ENCODE measurements at regions not wholly inside any gene's neighbourhood (a gene's known extent, or its start where the extent isn't known, plus 50 kb on each side); places are given as distances from the start of the nearest gene placed in this dataset.

DNA sequence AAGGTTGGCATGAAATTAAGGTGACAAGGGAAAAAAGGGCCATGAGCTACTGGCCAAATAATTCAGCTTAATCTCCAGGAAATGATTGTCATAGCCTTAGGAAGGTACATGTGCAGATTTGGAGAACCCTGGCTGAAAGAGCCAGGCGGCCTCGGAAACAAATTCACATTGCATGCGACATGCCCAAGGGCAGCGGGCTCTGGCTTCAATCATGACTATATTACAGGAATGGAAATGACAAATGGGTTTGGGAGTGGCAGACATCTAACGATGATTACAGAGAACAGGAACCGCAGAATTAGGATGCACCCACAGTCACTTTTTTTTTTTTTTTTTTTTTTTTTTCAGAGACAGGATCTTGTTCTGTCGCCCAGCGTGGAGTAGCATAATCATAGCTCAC lies 112.4 kb upstream of the SALL4 start:
- DNase-seq (ENCODE audit: low read depth, low spot score) = no peak
- ChIA-PET CTCF (interaction anchor here (1.3 kb wide), 1 partner anchor 21 kb away, joined by 3 read pairs; no protein-coding TSS in a partner anchor), POLR2A (no interaction called here)
- TF ChIP-seq, protein P1, sequence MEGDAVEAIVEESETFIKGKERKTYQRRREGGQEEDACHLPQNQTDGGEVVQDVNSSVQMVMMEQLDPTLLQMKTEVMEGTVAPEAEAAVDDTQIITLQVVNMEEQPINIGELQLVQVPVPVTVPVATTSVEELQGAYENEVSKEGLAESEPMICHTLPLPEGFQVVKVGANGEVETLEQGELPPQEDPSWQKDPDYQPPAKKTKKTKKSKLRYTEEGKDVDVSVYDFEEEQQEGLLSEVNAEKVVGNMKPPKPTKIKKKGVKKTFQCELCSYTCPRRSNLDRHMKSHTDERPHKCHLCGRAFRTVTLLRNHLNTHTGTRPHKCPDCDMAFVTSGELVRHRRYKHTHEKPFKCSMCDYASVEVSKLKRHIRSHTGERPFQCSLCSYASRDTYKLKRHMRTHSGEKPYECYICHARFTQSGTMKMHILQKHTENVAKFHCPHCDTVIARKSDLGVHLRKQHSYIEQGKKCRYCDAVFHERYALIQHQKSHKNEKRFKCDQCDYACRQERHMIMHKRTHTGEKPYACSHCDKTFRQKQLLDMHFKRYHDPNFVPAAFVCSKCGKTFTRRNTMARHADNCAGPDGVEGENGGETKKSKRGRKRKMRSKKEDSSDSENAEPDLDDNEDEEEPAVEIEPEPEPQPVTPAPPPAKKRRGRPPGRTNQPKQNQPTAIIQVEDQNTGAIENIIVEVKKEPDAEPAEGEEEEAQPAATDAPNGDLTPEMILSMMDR (IDR thresholded peaks at IDR 0.05; ENCODE audit: insufficient read depth, low read length, missing control alignments) = no peak
- no peak overlapping the region for H3K4me3 ChIP-seq (ENCODE audit: low read depth, low read length)

DNA sequence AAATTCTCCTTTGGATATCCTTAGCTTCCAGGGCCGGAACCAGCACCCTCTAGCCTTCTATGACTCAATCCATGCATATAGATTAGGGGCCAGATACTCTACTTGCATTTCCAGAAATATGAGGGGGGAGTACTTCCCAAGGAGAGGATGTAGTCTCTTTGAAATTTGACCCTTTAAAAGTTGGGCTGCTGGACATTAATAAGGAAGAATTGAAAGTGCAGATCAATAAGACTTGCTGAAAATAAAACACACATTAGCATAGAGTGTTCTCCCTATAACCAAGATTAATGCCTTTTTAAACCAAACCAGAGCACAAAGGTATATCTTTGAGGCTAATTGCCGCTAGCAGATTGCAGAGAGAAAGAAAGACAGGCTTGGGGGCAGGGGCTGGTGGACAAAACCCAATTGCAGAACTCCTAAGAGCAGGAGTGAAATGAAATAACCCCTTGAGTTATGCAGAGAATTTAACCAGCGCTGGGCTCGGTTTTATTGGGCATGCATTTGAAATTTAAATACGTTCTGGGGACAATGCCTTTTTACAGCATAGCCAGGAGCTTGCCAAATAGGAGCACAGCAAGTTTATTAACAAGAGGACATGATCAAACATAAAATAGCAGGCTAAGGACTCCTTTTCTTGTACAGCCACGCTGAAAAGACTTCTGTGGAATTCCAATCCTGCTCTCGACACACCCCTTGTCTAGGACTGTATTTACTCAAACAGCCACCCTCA lies 108.2 kb upstream of the SALL4 start:
- TF ChIP-seq, protein P1 (IDR thresholded peaks at IDR 0.05; ENCODE audit: insufficient read depth, low read length, missing control alignments) = no peak
- H3K4me3 ChIP-seq (ENCODE audit: low read depth, low read length) = no peak overlapping the region
- ChIA-PET POLR2A (no interaction called here), CTCF (no interaction called here)
- DNase-seq (ENCODE audit: low read depth, low spot score) = no peak

DNA sequence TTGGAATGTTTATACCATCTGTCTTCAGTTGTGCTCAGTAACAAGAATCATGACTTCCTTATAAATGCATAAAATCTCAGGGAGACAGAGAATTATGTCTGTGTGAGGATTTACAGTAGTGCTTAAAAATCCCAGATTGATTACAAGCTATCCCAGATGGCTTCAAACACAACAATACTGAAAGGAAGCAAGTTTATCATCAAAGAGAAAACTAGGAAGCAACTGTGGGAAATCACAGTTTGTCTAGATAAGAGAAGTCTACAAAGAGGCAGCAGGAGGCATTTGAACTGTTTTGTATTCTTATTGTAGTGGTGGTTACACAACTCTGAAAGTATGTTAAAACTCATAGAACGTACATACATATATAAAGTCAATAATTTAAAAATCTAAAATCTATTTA lies 104.4 kb upstream of the SALL4 start:
- no peak overlapping the region for H3K4me3 ChIP-seq (ENCODE audit: low read depth, low read length)
- CTCF ChIA-PET = no interaction called here
- no peak for DNase-seq (ENCODE audit: low read depth, low spot score)
- POLR2A ChIA-PET = interaction anchor here (0.6 kb wide), 1 partner anchor 318 kb away, joined by 3 read pairs; no protein-coding TSS in a partner anchor
- TF ChIP-seq, protein P1 (IDR thresholded peaks at IDR 0.05; ENCODE audit: insufficient read depth, low read length, missing control alignments) = no peak

DNA sequence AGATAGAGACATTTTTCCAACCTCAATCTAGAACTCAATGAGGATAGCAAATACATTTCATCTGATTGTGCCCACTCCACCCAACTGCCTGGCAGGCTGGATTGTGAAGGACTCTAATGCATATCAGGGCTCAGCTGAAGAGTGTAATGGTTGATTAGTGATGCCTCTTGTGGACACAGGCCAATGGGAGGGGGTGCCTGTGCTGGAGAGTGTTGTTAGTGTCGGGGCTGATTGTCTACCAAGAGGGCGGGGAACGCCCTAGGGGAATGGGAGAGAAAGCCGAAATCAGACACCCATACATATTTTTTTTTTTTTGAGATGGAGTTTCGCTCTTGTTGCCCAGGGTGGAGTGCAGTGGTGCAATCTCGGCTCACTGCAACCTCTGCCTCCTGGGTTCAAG lies 103.7 kb upstream of the SALL4 start:
- H3K4me3 ChIP-seq (ENCODE audit: low read depth, low read length) = no peak overlapping the region
- ChIA-PET CTCF (interaction anchor here (1.2 kb wide), 1 partner anchor 107 kb away, joined by 3 read pairs; no protein-coding TSS in a partner anchor), POLR2A (interaction anchor here (0.6 kb wide), 1 partner anchor 318 kb away, joined by 3 read pairs; no protein-coding TSS in a partner anchor)
- TF ChIP-seq, protein P1 (IDR thresholded peaks at IDR 0.05; ENCODE audit: insufficient read depth, low read length, missing control alignments) = no peak
- DNase-seq (ENCODE audit: low read depth, low spot score) = no peak

DNA sequence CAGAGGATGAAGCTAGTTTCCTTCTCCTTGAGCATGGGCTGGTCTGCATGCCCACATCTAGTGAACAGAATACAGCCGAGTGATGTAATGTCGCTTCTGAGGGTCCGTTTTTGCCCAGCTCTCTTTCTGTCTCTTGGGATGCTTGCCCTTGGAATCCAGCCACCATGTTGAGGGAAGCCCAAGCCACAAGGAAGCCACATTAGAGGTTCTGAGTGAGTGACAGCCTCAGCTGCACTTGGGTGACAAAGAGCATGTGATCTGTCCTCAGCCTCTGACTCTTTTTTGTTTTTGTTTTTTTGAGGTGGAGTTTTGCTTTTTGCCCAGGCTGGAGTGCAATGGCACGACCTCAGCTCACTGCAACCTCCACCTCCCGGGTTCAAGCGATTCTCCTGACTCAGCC lies 100.6 kb upstream of the SALL4 start:
- TF ChIP-seq, protein P1 (IDR thresholded peaks at IDR 0.05; ENCODE audit: insufficient read depth, low read length, missing control alignments) = no peak
- POLR2A ChIA-PET = no interaction called here
- no peak for DNase-seq (ENCODE audit: low read depth, low spot score)
- CTCF ChIA-PET = interaction anchor here (1.3 to 1.5 kb wide), 2 partner anchors 11 to 63 kb away, joined by 4 read pairs; no protein-coding TSS in a partner anchor
- H3K4me3 ChIP-seq (ENCODE audit: low read depth, low read length) = no peak overlapping the region

DNA sequence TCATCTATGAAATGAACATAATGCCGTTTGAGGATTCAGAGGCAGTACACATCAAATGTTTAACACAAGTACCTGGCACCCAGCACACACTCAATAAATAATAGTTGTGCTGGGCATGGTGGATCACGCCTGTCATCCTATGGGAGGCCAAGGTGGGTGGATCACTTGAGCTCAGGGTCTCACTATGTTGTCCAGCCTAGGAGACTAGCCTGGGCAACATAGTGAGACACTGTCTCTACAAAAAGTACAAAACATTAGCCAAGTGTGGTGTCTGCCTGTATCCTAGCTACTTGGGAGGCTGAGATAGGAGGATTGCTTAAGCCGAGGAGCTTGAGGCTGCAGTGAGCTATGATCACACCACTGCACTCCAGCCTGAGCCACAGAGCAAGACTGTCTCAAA lies 98.1 kb upstream of the SALL4 start:
- no peak overlapping the region for H3K4me3 ChIP-seq (ENCODE audit: low read depth, low read length)
- DNase-seq (ENCODE audit: low read depth, low spot score) = no peak
- TF ChIP-seq, protein P1 (IDR thresholded peaks at IDR 0.05; ENCODE audit: insufficient read depth, low read length, missing control alignments) = no peak
- POLR2A ChIA-PET = no interaction called here
- CTCF ChIA-PET = no interaction called here
